Activated B cell treated with CpG ODN at 0.5 μM for 24 hours (primary cell): ENCODE measurements at regions not wholly inside any gene's neighbourhood (a gene's known extent, or its start where the extent isn't known, plus 50 kb on each side); places are given as distances from the start of the nearest gene placed in this dataset.

Source experiments
- ATAC-seq: fragments of 200-7000 bp; cut with Tn5 transposase; one replicate; pipeline ENCODE4 v1.10.0; 2021; ENCODE audit warnings: low read depth, mild to moderate bottlenecking, moderate library complexity
- CTCF ChIA-PET: fragments of 350-600 bp; sonication (Branson Sonifier 250); formaldehyde crosslinking; loops from one replicate; lab custom pipeline; 2021; ENCODE audit warnings: antibody characterized with exemption; lab: Charles Lee
- POLR2A ChIA-PET: fragments of 350-600 bp; sonication (Branson Sonifier 250); formaldehyde crosslinking; loops from one replicate; lab custom pipeline; 2021; ENCODE audit warnings: antibody characterized with exemption; lab: Charles Lee
- DNase-seq: peaks from one replicate; pipeline ENCODE4 v3.0.0; 2022
- H3K27ac Mint-ChIP-seq: one replicate; pipeline ENCODE4 v1.8.0; 2020; ENCODE audit warnings: mixed read lengths
- H3K27me3 Mint-ChIP-seq: one replicate; pipeline ENCODE4 v1.8.0; 2021; ENCODE audit warnings: mixed read lengths
- H3K36me3 Mint-ChIP-seq: one replicate; pipeline ENCODE4 v1.8.0; 2021; ENCODE audit warnings: low read depth, mixed read lengths
- H3K4me1 Mint-ChIP-seq: one replicate; pipeline ENCODE4 v1.8.0; 2021; ENCODE audit warnings: mixed read lengths
- H3K4me3 Mint-ChIP-seq: one replicate; pipeline ENCODE4 v1.8.0; 2020; ENCODE audit warnings: mild to moderate bottlenecking, mixed read lengths
- H3K9me3 Mint-ChIP-seq: one replicate; pipeline ENCODE4 v1.8.0; 2020; ENCODE audit warnings: mixed read lengths
- intact Hi-C: fragments of 100-400 bp; cut with micrococcal nuclease; formaldehyde crosslinking; loops from one replicate; pipeline ENCODE4 v1.15.1; 2024
- TF ChIP-seq, protein P1 (sequence below): fragments of 200-600 bp; IDR thresholded peaks from one replicate; pipeline ENCODE4 v1.8.0; 2022; ENCODE audit warnings: antibody characterized with exemption, mild to moderate bottlenecking

DNA sequence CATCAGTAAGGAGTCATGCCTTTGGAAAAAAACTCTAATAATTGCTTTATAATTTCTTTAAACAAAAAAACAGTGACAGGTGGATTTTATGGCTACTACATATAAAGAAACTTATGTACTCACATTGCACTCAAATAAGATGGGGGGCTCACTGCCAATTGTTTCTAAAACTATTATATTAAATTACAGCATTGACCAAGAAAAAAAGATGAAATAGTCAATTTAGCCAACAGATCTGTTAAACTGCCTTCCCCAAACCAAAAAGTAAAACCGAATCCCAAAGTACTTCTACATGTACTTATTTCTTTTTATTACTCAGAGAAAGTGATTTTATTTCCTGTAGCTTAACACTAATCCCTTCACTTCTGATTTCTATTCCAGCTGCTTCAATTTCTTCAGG is 716.8 kb upstream of the SLITRK5 start:
- TF ChIP-seq, protein P1, sequence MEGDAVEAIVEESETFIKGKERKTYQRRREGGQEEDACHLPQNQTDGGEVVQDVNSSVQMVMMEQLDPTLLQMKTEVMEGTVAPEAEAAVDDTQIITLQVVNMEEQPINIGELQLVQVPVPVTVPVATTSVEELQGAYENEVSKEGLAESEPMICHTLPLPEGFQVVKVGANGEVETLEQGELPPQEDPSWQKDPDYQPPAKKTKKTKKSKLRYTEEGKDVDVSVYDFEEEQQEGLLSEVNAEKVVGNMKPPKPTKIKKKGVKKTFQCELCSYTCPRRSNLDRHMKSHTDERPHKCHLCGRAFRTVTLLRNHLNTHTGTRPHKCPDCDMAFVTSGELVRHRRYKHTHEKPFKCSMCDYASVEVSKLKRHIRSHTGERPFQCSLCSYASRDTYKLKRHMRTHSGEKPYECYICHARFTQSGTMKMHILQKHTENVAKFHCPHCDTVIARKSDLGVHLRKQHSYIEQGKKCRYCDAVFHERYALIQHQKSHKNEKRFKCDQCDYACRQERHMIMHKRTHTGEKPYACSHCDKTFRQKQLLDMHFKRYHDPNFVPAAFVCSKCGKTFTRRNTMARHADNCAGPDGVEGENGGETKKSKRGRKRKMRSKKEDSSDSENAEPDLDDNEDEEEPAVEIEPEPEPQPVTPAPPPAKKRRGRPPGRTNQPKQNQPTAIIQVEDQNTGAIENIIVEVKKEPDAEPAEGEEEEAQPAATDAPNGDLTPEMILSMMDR = no peak
- ATAC-seq (no peak), DNase-seq (no peak)
- intact Hi-C loops = no loop called here
- ChIA-PET CTCF (no interaction called here), POLR2A (no interaction called here)
- Mint-ChIP-seq H3K27me3 (no peaks in the 10 kb centered on the region), H3K9me3 (peaks cover 18% of the 10 kb centered on the region), H3K27ac (no peak overlapping the region), H3K4me1 (no peaks in the 10 kb centered on the region), H3K36me3 (no peaks in the 10 kb centered on the region), H3K4me3 (no peak overlapping the region)

DNA sequence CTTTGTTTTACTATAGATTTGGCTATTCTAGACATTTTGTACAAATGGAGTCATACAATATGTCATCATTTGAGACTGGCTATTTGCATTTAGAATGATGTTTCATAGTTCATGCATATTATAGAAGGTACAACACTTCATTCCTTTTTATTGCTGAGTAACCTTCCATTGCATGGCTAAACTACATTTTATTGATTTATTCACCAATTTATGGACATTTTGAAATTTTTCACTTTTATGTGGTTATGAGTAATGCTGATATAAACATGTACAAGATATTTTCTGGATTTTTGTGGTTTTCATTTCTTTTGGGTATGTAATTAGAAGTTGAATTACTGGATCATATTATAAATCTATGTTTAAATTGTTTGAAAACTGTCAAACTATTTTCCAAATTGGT is 710.3 kb upstream of the SLITRK5 start:
- TF ChIP-seq, protein P1 = no peak
- Mint-ChIP-seq H3K27me3 (no peaks in the 10 kb centered on the region), H3K27ac (no peak overlapping the region), H3K36me3 (no peaks in the 10 kb centered on the region), H3K4me1 (no peaks in the 10 kb centered on the region), H3K9me3 (peaks cover 17% of the 10 kb centered on the region), H3K4me3 (no peak overlapping the region)
- intact Hi-C loops = no loop called here
- POLR2A ChIA-PET = no interaction called here
- no peak for ATAC-seq
- DNase-seq = no peak
- CTCF ChIA-PET = no interaction called here

DNA sequence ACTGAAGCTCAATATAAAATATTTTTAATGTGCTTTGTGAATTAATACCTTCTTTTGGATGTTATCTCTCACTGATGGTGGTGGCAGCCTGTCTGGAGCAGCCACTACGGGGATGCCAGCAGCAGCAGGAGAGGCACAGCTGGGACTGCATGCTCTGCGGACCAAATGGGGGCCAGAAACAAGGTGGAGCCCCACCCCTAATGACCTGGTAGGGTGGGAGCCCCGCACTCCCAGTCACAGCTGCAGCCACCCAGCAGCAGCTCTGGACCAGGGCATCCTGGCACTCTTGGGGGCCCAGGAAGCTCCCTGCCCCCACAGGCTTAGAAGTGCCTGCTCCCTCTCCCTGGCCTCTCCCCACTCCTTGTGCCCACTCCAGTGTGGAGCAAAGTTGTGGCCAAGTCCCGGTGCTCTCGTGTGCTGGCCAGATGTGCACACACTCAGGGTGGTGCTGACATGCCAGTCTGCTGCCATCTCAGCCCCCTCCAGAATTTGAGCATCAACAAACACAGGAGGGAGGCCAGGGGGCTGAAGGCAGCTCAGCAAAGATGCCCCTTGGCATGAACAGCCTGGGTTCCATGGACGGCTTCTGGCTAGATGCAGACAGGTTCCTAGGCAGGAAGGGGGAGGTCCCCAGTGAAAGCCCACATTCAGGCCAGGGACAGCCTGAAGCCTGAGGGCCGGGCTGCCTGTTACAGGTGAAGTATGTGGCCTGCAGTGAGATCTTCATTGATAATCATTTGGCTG is 696.7 kb upstream of the SLITRK5 start:
- ChIA-PET POLR2A (no interaction called here), CTCF (no interaction called here)
- Mint-ChIP-seq H3K4me1 (no peaks in the 10 kb centered on the region), H3K27me3 (no peaks in the 10 kb centered on the region), H3K4me3 (no peak overlapping the region), H3K9me3 (peaks cover 3% of the 10 kb centered on the region), H3K36me3 (no peaks in the 10 kb centered on the region), H3K27ac (no peak overlapping the region)
- TF ChIP-seq, protein P1 = no peak
- DNase-seq (no peak), ATAC-seq (no peak)
- intact Hi-C loops = no loop called here

DNA sequence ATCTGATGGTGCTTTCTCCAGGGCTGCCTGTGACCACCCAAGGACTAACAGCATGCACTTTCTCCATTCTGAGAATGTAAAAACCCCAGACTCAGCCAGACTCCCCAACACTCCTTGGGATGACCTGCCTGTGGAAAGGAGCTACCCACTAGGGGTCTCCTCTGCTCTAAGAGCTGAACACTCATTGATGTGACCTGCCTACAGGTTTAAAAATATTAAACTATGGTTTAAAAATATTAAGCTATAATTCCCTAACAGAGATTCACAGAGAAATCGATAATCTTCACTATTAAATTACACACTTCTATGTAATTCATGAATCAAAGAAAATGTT is 696.2 kb upstream of the SLITRK5 start:
- intact Hi-C loops = no loop called here
- Mint-ChIP-seq H3K36me3 (no peaks in the 10 kb centered on the region), H3K4me3 (no peak overlapping the region), H3K4me1 (no peaks in the 10 kb centered on the region), H3K9me3 (peaks cover 4% of the 10 kb centered on the region), H3K27me3 (no peaks in the 10 kb centered on the region), H3K27ac (no peak overlapping the region)
- ChIA-PET CTCF (no interaction called here), POLR2A (no interaction called here)
- DNase-seq = no peak
- ATAC-seq = no peak
- TF ChIP-seq, protein P1 = no peak

DNA sequence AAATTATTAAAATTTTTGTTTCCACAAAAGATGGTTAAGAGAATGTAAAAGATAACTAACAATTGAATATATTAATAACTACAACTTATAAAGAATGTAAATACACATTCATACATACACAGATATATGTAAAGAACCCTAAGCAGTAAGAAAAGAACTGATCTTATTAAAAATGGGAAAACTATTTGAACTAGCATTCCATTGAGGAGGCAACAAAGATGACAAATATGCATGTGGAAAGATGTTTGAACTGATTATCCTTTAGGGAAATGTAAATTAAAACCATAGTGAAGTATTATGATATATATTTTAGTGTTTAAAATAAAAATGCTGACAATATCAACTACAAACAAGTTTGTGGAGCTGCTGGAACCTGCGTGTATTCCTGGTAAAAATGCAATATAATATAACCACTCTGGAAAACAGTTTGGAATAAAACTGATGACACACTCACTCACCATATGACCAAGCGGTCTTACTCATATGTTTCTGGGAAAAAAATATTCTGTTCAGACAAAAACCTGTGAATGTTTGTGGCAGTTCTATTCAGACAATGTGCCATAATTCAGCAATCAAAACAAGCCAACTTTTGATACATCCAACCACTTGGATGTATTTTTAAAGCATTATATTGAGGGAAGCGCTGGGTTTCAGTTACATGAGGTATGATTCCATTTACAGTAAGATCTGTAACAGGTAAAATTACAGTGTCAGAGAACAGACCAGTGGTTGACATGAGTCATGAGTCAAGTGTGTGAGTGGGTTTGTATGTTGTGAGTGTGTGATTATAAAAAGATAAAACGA is 694.4 kb upstream of the SLITRK5 start:
- H3K4me1 Mint-ChIP-seq = no peaks in the 10 kb centered on the region
- H3K27ac Mint-ChIP-seq = no peak overlapping the region
- no peaks in the 10 kb centered on the region for H3K27me3 Mint-ChIP-seq
- no peaks in the 10 kb centered on the region for H3K36me3 Mint-ChIP-seq
- TF ChIP-seq, protein P1 = no peak
- DNase-seq (no peak), ATAC-seq (no peak)
- ChIA-PET POLR2A (no interaction called here), CTCF (no interaction called here)
- H3K9me3 Mint-ChIP-seq = peaks cover 4% of the 10 kb centered on the region
- no peak overlapping the region for H3K4me3 Mint-ChIP-seq
- intact Hi-C loops = no loop called here
